22Rv1 (cell line): ENCODE measurements at regions not wholly inside any gene's neighbourhood (a gene's known extent, or its start where the extent isn't known, plus 50 kb on each side); places are given as distances from the start of the nearest gene placed in this dataset.

Source experiments
- H3K27ac ChIP-seq: fragments of 450-650 bp; 2 replicates; pipeline ENCODE4 v1.5.1; 2017
- CTCF ChIP-seq: fragments of 450-650 bp; IDR thresholded peaks from 2 replicates; pipeline ENCODE4 v1.5.1; 2017; ENCODE audit warnings: mild to moderate bottlenecking
- ZFX ChIP-seq: fragments of 450-650 bp; IDR thresholded peaks from 2 replicates; pipeline ENCODE4 v1.6.1; 2017; ENCODE audit warnings: antibody characterized with exemption, borderline replicate concordance

DNA sequence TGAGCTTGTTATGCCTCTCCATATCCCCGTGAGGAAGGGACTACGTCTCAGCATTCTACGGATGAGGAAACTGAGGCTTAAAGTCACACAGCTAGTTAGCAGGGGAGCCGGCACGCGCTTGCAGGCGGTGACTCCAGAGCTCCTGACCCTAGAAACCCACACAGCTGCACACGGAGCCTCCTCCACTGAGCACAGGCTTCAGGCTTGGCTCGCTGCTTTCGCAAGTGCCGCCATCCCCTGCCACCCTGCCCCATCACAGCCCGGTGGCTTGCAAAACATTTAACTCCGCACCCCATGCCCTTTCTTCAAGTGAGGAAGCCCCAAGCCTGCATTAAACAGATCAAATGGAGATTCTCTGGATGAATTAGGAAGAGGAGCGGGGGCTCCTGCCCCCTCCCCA lies 138.3 kb downstream of the HSD17B3 start:
- no peak overlapping the region for H3K27ac ChIP-seq
- TF ChIP-seq CTCF: no peak
- TF ChIP-seq ZFX: no peak

- TF ChIP-seq CTCF: no peak
- TF ChIP-seq ZFX: no peak
- H3K27ac ChIP-seq: no peak overlapping the region
These were observed 138.8 kb downstream of the HSD17B3 start for GRCh38 chr9:96163161-96163560.

DNA sequence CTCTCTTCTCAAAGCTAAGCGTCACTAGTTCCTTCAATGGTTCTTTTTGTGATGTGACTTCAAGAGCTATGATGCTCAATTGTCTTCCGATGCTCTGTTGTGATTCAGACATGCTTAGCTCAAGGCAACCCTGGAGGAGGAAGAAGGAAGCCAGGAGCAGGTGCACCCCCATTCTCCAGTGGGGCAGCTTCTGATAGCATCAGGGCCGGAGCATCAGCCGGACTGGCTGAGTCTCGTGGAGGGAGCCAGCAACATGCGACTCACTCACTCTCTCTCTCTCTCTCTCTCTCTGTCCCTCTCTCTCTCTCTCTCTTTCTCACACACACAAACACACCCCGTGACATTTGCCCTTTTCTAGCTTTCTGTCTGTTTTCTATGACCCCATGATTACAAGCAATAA lies 140.2 kb downstream of the HSD17B3 start:
- TF ChIP-seq ZFX: no peak
- no peak for TF ChIP-seq CTCF

DNA sequence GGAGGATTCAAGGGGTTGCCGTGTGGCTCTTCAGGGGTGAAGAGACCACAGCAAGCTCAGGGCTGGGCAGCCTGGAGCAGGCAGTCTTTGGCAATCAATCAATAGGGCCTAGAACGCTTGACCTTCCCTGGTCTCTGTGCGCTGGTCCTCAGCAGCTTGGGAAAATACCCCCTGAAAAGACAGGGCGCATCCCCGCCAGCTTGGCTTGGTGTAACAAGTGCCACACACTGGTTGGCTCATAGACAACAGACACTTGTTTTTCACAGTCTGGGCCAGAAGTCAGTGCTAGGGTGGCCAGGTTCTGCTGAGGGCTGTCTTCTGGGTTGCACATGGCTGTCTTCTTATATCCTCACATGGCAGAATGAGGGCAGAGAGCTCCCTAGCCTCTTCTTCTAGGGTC lies 141.1 kb downstream of the HSD17B3 start:
- no peak overlapping the region for H3K27ac ChIP-seq

More for the DNA sequence above, 140.2 kb downstream of the HSD17B3 start:
- H3K27ac ChIP-seq: no peak overlapping the region

GRCh38 chr9:96160168-96160567 lies 141.8 kb downstream of the HSD17B3 start:
- TF ChIP-seq CTCF (no peak), ZFX (no peak)
- no peak overlapping the region for H3K27ac ChIP-seq

More for the DNA sequence above, 141.1 kb downstream of the HSD17B3 start:
- TF ChIP-seq ZFX (no peak), CTCF (no peak)

DNA sequence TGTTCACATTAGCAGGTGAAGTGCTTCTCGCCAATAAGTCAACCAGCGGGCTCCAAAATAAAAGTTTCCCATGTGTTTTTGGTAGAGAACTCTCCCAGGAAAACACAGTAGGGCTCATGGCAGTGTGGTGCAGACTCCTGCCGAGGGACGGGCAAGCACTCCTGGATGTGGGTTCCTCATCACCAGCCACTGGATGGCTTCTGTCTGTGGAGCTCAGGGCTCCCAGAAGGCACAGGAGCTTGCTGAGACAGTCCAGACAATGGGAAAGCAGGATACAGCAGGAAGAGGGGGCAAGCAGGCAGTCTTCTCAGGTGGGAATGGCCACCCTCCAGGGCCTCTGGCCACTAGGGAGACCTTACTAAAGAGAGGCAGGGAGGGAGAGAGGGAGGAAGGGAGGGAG lies 142.4 kb downstream of the HSD17B3 start:
- no peak overlapping the region for H3K27ac ChIP-seq
- no peak for TF ChIP-seq ZFX

- TF ChIP-seq CTCF (no peak), ZFX (no peak)
- no peak overlapping the region for H3K27ac ChIP-seq
These were observed 142.9 kb downstream of the HSD17B3 start for GRCh38 chr9:96158909-96159575.

GRCh38 chr9:96158147-96158546 lies 143.8 kb downstream of the HSD17B3 start:
- no peak for TF ChIP-seq CTCF
- no peak for TF ChIP-seq ZFX
- H3K27ac ChIP-seq: no peak overlapping the region
